ENCODE measurements at regions not wholly inside any gene's neighbourhood (a gene's known extent, or its start where the extent isn't known, plus 50 kb on each side); places are given as distances from the start of the nearest gene placed in this dataset.
A peak's percentile ranks its signal among the peaks of the same experiment; 100 is the strongest.

GRCh38 chr1:58418283-58419228 is 128.0 kb downstream of the OMA1 start:
- TF ChIP-seq CSDC2 (CRISPR knock-in tag; IDR thresholded peaks at IDR 0.05) (no peak), ARNTL (CRISPR knock-in tag; IDR thresholded peaks at IDR 0.05; ENCODE audit: borderline replicate concordance, low read depth) (no peak), ISL1 (CRISPR knock-in tag; IDR thresholded peaks at IDR 0.05) (no peak), TOX (CRISPR knock-in tag; IDR thresholded peaks at IDR 0.05; ENCODE audit: borderline replicate concordance) (no peak), PPARA (CRISPR knock-in tag; IDR thresholded peaks at IDR 0.05; ENCODE audit: borderline replicate concordance) (no peak)
- TF ChIP-seq, protein P1, sequence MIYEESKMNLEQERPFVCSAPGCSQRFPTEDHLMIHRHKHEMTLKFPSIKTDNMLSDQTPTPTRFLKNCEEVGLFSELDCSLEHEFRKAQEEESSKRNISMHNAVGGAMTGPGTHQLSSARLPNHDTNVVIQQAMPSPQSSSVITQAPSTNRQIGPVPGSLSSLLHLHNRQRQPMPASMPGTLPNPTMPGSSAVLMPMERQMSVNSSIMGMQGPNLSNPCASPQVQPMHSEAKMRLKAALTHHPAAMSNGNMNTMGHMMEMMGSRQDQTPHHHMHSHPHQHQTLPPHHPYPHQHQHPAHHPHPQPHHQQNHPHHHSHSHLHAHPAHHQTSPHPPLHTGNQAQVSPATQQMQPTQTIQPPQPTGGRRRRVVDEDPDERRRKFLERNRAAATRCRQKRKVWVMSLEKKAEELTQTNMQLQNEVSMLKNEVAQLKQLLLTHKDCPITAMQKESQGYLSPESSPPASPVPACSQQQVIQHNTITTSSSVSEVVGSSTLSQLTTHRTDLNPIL (CRISPR knock-in tag; IDR thresholded peaks at IDR 0.05; ENCODE audit: low read depth) = no peak

GRCh38 chr1:58412071-58412580 is 134.4 kb downstream of the OMA1 start:
- no peak for TF ChIP-seq ZFP30 (CRISPR knock-in tag; IDR thresholded peaks at IDR 0.05)
- no peak for TF ChIP-seq TOX (CRISPR knock-in tag; IDR thresholded peaks at IDR 0.05; ENCODE audit: borderline replicate concordance)
- no peak for TF ChIP-seq GLIS3 (CRISPR knock-in tag; IDR thresholded peaks at IDR 0.05)
- TF ChIP-seq TSHZ2 (CRISPR knock-in tag; IDR thresholded peaks at IDR 0.05) = no peak
- no peak for TF ChIP-seq ZFP3 (CRISPR knock-in tag; IDR thresholded peaks at IDR 0.05)
- TF ChIP-seq ZC3H10 (CRISPR knock-in tag; IDR thresholded peaks at IDR 0.05) = no peak
- TF ChIP-seq ESRRG (CRISPR knock-in tag; IDR thresholded peaks at IDR 0.05) = no peak
- no peak for TF ChIP-seq OSR1 (CRISPR knock-in tag; IDR thresholded peaks at IDR 0.05)
- TF ChIP-seq BACH2 (CRISPR knock-in tag; IDR thresholded peaks at IDR 0.05; ENCODE audit: borderline replicate concordance) = no peak
- TF ChIP-seq ISL1 (CRISPR knock-in tag; IDR thresholded peaks at IDR 0.05) = no peak
- no peak for TF ChIP-seq ZNF70 (CRISPR knock-in tag; IDR thresholded peaks at IDR 0.05)
- TF ChIP-seq PPARA (CRISPR knock-in tag; IDR thresholded peaks at IDR 0.05; ENCODE audit: borderline replicate concordance) = no peak
- TF ChIP-seq ARNTL (CRISPR knock-in tag; IDR thresholded peaks at IDR 0.05; ENCODE audit: borderline replicate concordance, low read depth) = no peak
- no peak for TF ChIP-seq CSDC2 (CRISPR knock-in tag; IDR thresholded peaks at IDR 0.05)
- TF ChIP-seq ZNF565 (CRISPR knock-in tag; conservative IDR thresholded peaks at IDR 0.05; ENCODE audit: low read depth) = no peak
- TF ChIP-seq TCF4 (CRISPR knock-in tag; IDR thresholded peaks at IDR 0.05; ENCODE audit: borderline replicate concordance) = no peak
- peak; percentile 77 for ATAC-seq

More at GRCh38 chr1:58418283-58419228, 128.0 kb downstream of the OMA1 start:
- no peak for ATAC-seq

DNA sequence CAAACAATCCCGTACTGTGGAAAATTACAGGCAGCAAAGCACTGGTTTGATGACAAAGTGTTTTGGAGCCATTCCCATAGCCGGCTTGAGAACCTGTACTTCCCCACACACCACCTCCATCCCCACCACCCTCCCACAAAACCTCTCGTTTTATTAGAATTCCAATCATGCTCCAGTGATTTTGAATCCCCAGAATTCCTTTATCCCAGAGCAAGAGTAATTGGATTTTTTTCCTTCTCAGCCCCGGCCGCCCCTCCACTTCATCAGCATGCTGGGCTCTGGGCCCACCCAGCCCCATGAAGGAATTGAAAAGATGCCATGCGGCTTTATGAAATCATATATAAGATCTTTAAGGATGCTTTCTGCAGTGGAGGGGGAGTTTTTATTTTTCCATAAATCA is 136.6 kb downstream of the OMA1 start:
- TF ChIP-seq TOX (CRISPR knock-in tag; IDR thresholded peaks at IDR 0.05; ENCODE audit: borderline replicate concordance) (no peak), ZNF565 (CRISPR knock-in tag; conservative IDR thresholded peaks at IDR 0.05; ENCODE audit: low read depth) (no peak), ZC3H10 (CRISPR knock-in tag; IDR thresholded peaks at IDR 0.05) (no peak), BACH2 (CRISPR knock-in tag; IDR thresholded peaks at IDR 0.05; ENCODE audit: borderline replicate concordance) (no peak), ZNF70 (CRISPR knock-in tag; IDR thresholded peaks at IDR 0.05) (no peak), TSHZ2 (CRISPR knock-in tag; IDR thresholded peaks at IDR 0.05) (no peak), CSRNP3 (CRISPR knock-in tag; IDR thresholded peaks at IDR 0.05) (no peak), ESRRG (CRISPR knock-in tag; IDR thresholded peaks at IDR 0.05) (no peak), ZFP30 (CRISPR knock-in tag; IDR thresholded peaks at IDR 0.05) (no peak), OSR1 (CRISPR knock-in tag; IDR thresholded peaks at IDR 0.05) (no peak), PPARA (CRISPR knock-in tag; IDR thresholded peaks at IDR 0.05; ENCODE audit: borderline replicate concordance) (no peak), TCF4 (CRISPR knock-in tag; IDR thresholded peaks at IDR 0.05; ENCODE audit: borderline replicate concordance) (no peak)
- TF ChIP-seq, protein P1 (CRISPR knock-in tag; IDR thresholded peaks at IDR 0.05; ENCODE audit: low read depth) = no peak
- TF ChIP-seq, protein P2, sequence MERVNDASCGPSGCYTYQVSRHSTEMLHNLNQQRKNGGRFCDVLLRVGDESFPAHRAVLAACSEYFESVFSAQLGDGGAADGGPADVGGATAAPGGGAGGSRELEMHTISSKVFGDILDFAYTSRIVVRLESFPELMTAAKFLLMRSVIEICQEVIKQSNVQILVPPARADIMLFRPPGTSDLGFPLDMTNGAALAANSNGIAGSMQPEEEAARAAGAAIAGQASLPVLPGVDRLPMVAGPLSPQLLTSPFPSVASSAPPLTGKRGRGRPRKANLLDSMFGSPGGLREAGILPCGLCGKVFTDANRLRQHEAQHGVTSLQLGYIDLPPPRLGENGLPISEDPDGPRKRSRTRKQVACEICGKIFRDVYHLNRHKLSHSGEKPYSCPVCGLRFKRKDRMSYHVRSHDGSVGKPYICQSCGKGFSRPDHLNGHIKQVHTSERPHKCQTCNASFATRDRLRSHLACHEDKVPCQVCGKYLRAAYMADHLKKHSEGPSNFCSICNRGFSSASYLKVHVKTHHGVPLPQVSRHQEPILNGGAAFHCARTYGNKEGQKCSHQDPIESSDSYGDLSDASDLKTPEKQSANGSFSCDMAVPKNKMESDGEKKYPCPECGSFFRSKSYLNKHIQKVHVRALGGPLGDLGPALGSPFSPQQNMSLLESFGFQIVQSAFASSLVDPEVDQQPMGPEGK (CRISPR knock-in tag; IDR thresholded peaks at IDR 0.05; ENCODE audit: borderline replicate concordance) = no peak
- ATAC-seq = peak; percentile 47
